LNCaP clone FGC (cell line): ENCODE measurements at regions not wholly inside any gene's neighbourhood (a gene's known extent, or its start where the extent isn't known, plus 50 kb on each side); places are given as distances from the start of the nearest gene placed in this dataset.

Source experiments
- DNase-seq: peaks from one replicate; pipeline ENCODE4 v3.0.0-alpha.2; 2011; ENCODE audit warnings: low read depth
- H3K4me3 ChIP-seq: 2 replicates; pipeline ENCODE4 v1.5.1; 2011; ENCODE audit warnings: mild to moderate bottlenecking, low read depth, low read length, control low read depth
- CTCF ChIP-seq: IDR thresholded peaks from 2 replicates; pipeline ENCODE4 v1.5.1; 2012; ENCODE audit warnings: mild to moderate bottlenecking; ENCODE audit not compliant: control insufficient read depth, insufficient read depth; ENCODE audit errors: extremely low read depth

GRCh38 chr2:216914491-216914890 is 54.6 kb upstream of the TNP1 start:
- no peak for DNase-seq
- no peak for TF ChIP-seq CTCF

GRCh38 chr2:216911886-216912285 is 52.0 kb upstream of the TNP1 start:
- no peak overlapping the region for H3K4me3 ChIP-seq
- DNase-seq: no peak
- no peak for TF ChIP-seq CTCF

More at GRCh38 chr2:216914491-216914890, 54.6 kb upstream of the TNP1 start:
- no peak overlapping the region for H3K4me3 ChIP-seq

- H3K4me3 ChIP-seq: no peak overlapping the region
- no peak for DNase-seq
- no peak for TF ChIP-seq CTCF
Observed at GRCh38 chr2:216911008-216911407, 51.1 kb upstream of the TNP1 start.

- DNase-seq: no peak
Observed at GRCh38 chr2:216909541-216910210, 49.8 kb upstream of the TNP1 start.

More at GRCh38 chr2:216909541-216910210, 49.8 kb upstream of the TNP1 start:
- no peak overlapping the region for H3K4me3 ChIP-seq
- no peak for TF ChIP-seq CTCF
